ENCODE measurements at regions not wholly inside any gene's neighbourhood (a gene's known extent, or its start where the extent isn't known, plus 50 kb on each side); places are given as distances from the start of the nearest gene placed in this dataset.

DNA sequence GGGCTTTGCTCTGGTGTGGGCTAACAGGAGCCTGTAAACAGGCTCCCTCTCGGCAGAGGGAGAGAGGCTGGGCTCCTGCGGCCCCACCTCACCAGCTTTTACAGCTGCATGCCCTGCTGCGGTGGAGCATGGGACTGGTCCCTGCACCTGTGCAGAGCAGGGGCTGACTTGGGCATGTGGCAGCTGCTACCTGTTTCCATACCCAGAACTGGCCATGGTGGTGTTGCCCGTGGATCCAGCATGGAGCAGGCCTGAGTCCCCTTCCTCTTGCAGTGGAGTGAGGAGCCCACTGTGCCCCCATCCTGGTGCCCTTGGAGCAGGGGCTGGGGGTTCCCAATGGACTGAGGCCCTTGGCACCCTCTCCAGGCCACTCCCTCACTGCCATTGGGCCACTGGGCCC lies 91.9 kb upstream of the MGMT start:
- no peak for DNase-seq (ENCODE audit: low spot score)

DNA sequence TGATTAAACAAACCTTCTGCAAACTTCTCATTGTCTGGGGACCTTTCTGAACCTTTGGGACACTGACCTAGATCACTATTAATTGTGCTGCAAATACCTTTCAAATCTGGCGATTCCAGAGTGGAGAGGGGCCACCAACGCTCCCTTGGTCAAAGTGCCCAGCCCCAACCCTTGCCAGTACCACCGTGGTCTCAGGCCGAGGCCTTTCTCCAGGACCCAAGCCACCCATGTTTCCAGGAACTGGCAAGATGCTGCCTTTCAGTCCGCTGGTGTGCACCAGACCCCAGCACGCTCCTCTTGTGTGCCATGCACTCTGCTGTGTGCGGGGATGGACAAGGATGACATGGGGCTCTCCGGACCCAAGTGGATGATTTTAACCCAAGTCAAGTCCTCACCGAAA lies 91.1 kb upstream of the MGMT start:
- no peak for DNase-seq (ENCODE audit: low spot score)

DNA sequence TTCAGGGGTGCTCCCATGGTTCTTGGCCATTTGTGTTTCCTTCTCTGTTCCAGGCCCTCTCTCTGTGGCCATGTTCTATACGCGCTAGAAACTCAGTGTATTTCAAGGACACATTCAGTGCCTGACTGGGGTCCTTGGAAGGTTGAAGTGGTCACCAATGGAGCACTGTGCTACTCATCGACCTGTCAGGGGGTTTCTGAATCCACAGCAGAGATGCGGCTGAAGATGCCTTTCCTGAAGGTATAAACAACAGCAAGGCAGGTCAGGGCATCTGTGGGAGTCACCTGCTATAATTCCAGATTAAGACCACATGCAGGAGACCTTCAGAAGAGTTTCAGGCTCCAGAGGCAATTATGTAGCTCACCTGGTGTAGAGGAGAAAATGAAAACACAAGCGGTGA lies 86.8 kb upstream of the MGMT start:
- no peak for DNase-seq (ENCODE audit: low spot score)

DNA sequence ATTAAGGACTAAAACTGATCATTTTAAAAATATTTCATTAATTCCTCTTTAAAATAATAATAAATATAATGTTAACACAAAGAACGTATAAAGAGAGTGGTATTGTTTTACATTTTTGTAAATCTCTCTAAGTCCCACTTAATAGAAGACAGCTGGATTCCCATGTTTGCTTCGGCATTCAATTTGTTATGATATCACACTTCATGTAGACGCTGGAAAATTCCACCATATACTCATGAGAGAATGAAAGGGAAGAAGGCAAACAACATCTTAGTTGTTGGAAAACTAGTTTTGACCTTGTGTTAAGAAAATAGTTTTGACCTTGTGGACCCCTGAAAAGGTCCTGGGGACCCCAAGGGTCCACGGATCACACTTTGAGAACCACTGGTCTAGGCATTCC lies 85.3 kb upstream of the MGMT start:
- DNase-seq (ENCODE audit: low spot score): no peak

DNA sequence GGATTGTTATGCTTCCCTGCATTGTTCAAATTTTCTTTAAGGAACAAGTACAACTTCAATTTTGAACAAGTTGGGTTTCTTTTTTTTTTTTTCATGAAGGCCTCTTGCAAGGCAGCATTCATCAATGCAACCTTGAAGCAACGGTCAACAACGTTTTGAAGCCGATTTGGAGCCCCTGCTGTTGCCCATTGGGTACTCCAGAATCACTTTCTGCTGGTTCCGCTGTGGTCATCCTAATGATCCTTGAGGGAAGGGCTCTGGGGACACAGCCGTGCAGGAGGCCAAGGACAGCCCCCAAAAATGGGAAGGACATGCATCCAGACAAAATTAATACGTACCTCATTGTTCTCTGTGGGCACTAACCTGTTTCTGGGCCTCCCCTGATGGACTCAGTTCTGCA lies 84.6 kb upstream of the MGMT start:
- no peak for DNase-seq (ENCODE audit: low spot score)

DNA sequence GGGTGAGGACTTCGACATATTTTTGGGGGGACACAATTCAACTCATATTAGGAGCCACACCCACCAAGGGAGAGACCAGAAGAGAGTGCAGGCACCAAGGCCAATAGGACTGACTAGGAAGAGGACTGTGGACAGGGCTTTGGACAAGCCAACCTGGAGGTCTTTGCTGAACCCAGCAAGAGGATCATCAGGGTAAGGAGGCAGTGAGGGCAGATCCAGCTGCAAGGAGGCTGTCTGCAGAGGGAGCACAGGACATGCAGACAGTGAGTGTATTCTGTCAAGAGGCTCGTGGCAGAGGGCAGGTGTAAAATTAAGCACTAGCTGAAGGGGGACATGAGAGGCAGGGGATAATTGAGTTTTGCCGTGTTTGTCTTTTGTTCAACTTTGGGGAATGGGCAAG lies 83.4 kb upstream of the MGMT start:
- no peak for DNase-seq (ENCODE audit: low spot score)

DNA sequence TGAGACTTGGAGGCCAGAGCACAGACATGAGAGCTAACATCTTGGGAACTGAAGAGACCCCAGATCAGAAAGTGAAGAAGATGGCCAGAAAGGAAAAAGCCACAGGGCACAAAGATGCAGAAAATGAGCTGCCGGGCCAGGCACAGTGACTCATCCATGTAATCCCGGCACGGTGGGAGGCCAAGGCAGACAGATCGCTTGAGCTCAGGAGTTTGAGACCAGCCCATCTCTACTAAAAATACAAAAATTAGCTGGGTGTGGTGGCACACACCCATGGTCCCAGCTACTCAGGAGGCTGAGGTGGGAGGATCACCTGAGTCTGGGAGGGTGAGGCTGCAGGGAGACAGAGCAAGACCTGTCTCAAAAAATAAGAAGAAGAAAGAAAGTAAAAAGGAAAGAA lies 81.4 kb upstream of the MGMT start:
- DNase-seq (ENCODE audit: low spot score): no peak

DNA sequence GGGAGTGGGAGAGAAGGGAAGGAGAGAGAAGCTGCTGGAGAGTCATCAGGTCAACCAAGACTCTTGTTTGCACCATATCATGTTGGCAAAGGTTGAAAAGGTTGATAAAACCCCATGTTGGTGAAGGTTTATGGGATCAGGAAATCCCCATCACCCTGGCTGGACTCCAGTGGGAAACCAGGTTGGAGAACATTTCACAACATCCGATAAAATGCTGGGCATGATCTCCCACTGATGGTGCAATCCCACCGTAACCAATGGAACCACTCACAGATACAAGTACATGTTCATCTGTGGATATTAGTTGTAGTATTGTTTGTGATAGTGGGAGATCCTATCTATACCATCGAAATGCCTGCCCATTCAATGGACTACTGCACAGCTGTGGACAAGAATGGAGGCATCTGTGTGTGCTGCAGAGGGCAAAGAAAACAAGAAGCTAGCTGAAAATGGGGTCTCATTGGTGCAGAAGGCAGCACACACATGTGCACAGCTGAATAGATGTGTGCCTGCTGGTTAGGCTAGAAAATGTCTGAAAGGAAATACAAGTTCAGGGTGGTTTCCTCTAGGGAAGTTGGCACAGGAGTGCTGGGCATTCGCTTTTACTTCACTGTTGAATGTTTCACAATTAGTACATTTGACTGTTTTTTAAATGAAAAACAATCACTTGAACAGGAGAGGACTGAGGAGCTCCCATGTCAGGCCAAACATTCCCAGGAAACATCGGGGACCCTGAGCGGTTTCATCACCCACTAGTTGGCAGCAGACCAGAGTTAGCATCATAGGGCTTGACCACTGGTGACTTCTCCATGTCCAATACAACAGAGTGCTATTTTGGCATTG lies 80.4 kb upstream of the MGMT start:
- DNase-seq (ENCODE audit: low spot score): no peak

DNA sequence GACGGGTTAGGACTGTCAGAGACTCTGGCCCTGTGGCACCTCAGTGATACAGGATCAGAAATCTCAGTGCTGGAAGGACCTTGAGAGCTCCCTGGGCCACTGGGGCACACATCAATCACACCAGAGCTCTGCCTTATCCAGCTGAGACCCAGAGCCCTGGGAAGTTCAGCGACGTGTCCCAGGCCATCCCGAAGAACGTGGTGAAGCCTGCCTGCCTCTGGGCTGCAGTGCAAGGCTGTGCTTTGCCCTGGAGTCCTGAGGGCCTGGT lies 79.8 kb upstream of the MGMT start:
- no peak for DNase-seq (ENCODE audit: low spot score)

DNA sequence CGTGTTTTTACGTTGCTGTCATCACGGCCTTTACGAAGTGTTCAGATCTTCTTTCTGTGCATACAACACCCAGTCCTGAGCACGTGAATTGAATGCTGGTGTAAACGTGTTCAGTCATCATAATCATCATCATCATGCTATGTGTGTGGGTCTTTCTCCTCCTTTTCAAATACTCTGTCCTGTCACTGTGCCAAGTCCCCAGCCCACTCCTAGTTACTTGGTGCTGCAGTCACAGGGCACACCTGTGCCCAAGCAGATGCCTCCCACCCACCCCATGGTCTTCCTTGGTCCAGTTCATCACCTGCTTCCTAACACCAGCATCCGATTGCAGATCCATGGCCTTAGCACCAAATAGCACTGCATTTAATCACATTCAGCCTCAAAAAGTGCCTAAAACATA lies 78.6 kb upstream of the MGMT start:
- DNase-seq (ENCODE audit: low spot score): no peak

DNA sequence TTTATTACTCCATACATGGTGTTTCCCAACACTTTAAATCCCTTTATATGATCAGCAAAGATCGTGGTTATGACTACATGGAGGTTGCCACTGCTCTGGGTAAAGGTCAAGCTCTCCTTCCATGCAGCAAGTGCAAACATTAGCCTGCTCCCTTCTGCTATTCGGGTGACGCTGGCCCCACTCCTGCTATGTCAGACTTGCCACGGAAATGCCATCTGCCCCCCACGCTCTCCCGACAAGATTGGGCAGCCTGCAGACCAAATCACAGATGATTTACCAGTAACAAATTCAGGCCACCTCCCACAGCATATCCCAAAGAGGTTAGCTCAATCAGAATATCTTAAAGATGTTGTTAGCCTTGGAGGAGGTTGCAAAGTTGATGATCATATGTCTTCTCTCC lies 77.8 kb upstream of the MGMT start:
- no peak for DNase-seq (ENCODE audit: low spot score)

DNA sequence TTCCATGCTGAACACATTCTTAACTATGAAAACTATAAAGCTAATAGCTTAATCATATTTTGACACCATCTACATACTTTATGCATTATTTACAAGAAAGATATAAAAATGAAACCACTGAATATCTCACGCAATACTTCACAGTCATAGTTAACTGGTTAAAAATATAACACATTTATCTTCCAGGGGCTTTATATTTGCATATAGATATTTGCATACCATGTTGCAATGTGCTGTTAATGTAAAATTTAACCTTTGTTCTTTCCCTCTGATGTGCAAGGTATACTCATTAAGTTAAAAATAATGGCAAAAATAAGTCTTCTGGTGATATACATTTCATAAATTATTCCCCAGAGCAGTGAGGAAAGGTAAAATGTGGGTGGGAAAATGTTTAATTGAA lies 76.9 kb upstream of the MGMT start:
- DNase-seq (ENCODE audit: low spot score): no peak

DNA sequence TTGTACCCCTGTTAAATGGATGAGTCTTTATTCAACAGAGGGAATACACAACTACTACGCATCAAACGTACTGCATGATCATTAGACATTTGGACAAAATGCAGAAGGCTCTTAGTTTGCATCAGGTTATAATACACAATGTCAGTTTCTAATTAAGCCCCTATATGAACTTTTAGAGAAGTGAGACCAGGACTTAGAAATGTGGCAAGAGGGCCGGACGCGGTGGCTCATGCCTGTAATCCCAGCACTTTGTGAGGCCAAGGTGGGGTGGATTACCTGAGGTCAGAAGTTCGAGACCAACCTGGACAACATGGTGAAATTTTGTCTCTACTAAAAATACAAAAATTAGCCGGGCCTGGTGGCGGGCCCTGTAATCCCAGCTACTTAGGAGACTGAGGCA lies 76.3 kb upstream of the MGMT start:
- no peak for DNase-seq (ENCODE audit: low spot score)

DNA sequence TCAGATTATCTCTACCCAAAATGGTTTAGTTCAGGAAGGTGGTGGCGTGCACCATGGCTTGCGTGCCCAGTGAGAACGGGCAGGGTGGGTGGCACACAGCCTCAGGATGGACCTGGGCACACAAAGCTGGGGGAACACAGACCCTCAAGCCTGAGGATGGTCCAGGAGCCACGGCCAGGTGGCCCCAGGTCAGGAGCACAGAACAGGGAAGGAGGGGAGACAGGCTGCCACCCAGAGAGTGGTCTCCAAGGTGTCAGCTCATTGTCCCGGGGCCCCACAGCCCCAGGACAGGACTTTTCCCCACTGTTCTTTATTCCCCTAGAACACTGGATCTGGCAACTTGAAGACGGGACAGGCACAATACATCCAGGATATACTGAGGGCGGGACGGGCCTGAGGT lies 75.6 kb upstream of the MGMT start:
- no peak for DNase-seq (ENCODE audit: low spot score)

DNA sequence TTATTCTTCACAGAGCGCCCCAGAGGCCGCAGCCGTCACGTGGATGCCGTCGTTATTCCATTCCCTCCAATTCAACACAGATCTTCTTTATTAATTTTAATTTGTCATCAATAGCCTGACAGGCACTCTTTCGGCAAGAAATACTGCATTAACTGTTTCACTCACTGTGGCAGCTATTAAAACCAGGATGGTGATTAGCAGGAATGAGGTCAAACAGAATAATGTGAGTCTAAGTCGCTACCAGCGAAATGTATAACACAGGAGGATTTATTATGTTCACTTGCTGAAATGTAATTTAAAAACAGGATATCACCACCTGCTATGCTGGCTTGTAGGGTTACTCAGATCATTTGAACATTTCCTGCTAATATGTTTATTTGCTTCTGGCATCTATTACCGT lies 74.2 kb upstream of the MGMT start:
- DNase-seq (ENCODE audit: low spot score): no peak

DNA sequence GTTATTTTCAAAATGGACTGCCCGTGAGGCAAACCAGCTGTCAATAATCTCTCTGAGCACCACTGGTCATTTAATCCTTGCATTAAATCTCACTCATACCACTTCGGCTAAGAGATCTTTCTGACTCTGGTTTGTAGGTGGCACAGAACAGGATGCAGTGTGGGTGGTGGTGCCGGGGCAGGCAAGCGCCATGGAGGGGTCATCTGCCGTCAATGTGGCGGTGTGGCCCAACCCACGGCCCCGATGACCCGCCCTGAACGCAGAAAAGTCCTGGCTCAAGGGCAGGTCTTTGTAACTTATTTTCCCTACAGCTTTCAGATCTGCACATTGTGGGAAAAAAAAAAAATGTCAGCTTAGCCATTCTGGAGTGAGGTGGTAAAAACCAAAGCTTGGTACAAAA lies 73.2 kb upstream of the MGMT start:
- no peak for DNase-seq (ENCODE audit: low spot score)

DNA sequence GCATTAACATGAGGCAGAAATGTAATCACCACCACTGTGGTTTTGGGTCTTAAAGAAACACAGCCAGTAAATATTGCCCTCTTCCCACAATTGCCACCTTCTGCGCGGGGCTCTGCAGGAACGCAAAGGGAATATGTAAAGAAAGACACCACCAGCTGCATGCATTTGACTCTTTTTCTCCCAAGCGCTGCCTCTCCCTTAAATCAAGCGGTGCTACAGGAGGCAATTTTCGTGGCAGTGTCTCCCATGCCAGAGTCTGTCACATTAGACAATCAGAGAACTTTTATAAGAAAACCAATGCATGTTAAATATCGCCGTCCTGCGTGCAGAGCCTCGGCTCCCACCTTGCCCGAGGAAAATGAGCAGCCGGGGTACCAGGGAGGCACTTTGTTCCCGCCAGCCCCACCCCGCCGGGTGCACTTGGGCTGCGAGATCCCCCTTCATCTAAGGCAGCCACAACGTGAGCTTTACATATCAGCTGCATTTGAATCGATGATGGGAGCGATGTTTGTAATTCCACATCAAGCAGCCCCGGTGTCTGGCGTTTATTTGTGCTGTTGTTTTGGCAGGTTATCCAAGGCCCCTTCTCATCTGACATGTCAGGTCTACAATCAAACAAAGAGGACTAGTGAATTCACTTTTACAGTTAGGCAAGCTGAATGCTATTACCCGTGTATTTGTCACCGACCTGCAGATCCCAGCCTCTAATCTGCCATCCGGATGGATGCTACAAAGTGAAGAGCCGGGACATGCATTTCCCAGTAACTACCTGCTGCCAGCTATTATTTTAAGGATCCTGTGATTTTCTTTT lies 72.3 kb upstream of the MGMT start:
- no peak for DNase-seq (ENCODE audit: low spot score)

DNA sequence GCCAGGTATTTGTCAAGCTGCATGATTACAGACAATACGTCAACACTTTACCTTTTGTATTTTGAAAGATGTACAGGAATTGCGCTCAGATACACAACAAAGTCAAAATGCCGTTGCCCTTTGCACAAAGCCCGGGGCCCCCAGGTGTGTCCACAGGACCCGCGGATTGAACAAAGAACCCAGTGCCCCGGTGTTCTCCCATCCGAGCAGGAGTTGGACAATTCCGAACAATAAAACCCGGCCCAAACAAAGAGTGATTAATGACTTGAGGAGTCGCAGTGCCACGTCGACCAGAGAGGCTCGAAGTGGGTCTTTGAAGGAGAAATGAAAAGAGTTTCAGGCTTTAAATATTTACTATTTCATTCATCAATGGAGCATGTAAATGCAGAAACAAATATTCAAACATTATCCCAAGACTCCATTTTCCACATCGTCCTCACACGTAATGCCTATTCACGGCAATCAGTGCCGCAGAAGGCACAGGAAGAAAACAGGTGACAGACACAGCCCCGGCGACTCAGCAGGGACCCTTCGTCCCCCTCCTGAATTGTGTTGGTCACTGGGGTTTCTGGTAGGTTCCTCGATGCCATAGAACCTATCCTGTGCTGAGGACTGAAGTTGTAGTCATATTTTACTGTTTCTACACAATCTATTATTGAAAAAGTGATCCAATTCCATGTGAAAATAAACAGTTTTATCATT lies 70.9 kb upstream of the MGMT start:
- DNase-seq (ENCODE audit: low spot score): no peak

DNA sequence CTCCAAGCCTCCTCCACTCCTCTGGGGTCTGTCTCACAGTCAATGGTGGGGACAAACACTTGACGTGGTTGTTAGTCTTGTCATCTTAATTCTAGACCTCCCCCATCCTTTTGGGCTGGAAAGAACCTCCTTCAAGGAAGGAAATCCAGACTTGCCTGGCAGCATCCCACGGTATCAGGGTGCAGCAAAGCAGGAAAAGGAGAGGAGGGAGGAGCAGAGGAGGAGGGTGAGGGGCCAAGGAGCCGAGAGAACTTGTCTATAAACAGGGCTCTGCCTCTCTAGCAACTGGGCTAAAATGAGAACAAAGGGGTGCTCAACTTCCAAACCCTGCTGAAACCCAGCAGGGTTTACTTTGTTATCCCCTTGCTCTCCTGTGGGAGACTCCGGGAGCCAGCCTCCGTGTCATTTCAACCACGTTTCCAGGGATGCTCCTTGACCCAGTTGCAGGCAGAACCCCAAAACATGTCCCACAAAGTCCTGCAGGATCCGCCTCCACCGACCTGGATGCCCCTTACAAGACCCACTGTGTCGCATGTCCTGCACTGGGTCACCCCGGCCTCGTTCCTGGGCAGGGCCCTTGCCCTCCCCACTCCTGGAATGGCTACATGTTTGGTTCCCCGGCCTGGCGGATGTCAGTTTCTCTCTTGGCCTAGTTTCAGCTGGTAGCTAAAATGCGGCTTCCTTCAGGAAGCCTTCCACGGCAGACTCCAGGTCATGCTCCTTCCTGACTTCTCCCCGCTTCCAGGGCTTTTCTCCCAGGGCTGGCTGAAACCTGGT lies 69.7 kb upstream of the MGMT start:
- no peak for DNase-seq (ENCODE audit: low spot score)

DNA sequence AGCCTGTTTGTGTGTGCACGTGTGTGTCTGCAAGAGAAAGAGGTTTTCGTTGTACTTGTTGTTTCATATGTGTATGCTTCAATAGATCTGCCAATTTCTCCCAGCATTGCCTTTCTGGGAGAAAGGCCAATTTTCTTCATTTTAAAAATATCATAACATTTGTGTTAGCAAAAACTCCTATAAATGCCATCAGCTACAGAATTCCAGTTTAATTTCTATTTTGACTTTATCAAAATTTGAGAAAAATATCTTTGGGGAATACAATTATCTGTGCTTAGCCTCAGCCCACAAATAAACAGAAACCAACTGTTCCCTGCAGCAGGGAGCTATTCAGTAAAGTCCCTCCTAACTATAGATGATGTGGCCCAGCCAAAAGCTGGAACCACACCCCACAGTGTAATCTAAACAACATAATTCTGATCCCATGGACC lies 68.3 kb upstream of the MGMT start:
- no peak for DNase-seq (ENCODE audit: low spot score)

DNA sequence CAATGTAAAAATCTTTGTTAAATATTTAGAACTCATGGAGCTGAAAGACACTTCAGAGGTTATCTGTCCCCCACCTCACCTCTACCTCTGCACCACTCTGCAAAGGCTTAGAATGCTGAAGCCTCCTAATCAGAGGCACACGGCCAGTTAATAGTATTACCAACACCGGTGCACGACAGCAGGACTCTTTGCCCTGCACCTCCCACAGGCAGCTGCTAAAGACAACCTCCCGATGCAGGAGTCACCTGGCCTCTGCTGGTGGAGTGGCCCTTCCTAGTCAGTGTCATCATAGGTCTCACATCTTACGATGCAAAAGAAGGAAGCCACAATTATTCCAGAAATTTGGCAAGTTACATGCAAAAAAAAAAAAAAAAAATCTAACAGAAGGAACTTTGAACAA lies 66.6 kb upstream of the MGMT start:
- DNase-seq (ENCODE audit: low spot score): no peak

DNA sequence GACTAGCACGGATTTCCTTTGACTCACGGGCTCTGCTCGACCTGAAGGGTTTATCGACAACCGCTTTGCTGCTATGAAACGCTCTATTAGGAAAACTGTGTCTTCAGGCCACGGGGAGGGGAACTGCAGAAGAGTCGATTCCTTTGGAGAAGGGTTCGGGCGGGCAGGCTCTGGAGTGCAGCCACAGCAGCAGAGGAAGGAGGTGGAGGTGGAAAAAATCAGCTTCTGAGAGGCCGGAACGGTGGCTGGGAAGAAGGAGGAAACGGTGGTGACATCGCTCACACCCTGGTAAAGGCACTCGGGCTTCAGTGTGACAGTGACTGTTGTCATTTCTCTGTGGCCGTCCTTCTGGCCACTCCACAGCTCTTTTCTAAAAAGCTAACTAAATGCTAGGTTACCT lies 64.6 kb upstream of the MGMT start:
- DNase-seq (ENCODE audit: low spot score): no peak

DNA sequence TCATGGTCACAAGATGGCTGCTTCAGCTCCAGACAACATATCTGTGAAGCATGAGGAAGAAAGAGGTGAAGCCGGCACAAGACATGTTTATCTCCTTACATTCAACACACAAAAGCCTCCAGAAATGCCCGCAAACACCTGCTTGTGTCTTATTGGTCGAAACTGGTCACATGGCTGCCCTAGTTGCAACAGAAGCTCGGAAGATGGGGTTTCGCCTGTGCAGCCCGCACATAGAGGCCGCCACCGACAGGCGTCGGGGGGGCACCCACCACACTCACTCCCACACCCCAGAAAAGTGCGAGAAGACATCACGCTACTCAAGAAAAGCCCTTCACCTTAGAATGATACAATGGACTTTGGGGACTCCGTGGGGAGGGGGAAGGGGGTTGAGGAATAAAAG lies 63.0 kb upstream of the MGMT start:
- no peak for DNase-seq (ENCODE audit: low spot score)
